ENCODE measurements at regions not wholly inside any gene's neighbourhood (a gene's known extent, or its start where the extent isn't known, plus 50 kb on each side); places are given as distances from the start of the nearest gene placed in this dataset.
A peak's percentile ranks its signal among the peaks of the same experiment; 100 is the strongest.

DNA sequence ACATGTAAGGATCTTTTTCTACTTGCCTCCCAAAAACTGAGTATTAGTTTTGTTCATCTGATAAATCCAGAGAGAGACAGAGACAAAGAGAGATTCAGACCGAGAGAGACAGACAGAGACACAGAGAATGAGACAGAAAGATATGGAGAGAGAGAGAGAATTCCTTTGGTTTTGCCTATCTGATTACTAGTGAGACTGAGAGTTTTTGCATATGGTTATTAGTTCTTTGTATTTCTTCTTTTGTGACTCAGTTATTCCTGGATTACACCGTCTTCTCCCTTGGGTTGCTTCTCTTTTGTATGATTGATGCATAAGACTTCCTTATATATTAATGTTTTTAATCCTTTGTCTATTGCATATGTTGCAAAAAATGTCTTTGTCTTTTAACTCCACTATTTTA lies 91.2 kb upstream of the SPATA31C2 start:
- DNase-seq, result no peak

DNA sequence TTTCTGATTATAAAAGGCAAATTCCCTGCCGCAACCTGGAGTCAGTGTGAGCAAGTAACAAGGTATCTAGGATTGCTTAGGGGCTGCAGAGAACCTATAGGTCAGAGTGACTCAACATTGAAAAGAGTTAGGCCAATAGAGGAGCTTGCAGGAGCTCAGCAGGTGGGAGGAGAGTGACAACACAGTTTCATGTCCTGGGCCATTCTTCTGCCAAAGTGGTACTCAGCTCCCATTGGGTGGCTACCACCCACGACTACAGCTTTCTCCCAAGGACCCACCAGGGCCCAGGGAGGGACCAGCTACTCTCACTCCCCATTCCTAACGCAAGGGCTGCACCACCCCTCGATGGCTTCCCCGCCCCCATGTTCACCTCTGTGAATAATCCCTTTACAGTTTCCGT lies 86.7 kb upstream of the SPATA31C2 start:
- no peak for DNase-seq

DNA sequence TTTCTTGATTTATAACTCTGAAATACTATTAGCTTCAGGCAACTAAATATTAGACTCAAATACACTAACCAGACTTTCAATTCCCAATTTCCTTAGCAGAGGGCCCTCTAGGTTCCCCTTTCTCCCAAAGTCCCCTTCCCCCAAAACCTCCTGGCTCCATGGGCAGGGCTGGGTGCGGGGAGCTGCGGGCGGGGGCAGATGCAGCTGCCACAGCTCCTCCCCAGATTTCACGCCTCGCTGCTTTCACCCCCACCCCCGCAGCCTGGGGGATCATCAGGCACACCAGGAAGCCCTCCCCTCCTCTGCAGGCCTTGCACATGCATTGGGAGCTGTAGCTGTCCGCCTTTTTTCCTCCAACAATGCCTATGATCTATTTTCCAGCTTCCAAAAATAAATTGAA lies 82.8 kb upstream of the SPATA31C2 start:
- DNase-seq, result peak; percentile 65

DNA sequence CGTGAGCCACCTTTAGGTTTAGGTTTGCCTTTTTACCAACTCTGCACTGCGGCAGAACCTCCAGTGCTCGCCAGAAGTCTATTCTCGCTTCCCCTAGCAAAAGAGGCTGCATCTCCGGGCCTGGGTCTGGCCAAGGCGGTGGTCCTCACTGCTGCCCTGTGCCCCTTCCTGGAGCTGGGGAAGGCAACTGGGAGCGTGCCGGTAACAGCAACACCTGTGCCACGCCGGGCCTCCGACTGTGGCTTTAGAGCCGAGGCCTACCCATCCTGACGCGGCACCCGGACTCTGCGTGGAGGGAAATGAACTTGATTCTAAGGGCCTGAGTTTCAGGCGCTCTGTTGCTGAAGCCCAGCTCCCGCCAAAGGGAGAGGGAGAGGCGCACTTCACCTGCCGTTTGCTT lies 82.4 kb upstream of the SPATA31C2 start:
- DNase-seq, result no peak

DNA sequence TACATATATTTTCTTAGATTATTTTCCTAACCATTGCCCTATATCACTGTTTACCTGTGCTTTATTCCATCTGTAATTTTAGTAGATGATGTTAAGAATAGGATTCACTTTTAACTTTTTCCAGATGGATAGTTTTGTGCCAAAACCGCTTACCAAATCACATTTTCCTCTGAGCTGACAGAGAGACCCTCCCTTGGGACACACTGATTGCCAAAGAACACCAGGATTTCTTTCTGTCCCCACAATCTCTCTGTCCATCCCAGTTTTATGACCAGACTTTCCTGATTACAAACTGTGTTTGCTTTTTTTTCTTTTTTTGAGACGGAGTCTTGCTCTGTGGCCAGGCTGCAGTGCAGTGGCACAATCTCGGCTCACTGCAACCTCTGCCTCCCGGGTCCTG lies 81.3 kb upstream of the SPATA31C2 start:
- DNase-seq, result no peak

DNA sequence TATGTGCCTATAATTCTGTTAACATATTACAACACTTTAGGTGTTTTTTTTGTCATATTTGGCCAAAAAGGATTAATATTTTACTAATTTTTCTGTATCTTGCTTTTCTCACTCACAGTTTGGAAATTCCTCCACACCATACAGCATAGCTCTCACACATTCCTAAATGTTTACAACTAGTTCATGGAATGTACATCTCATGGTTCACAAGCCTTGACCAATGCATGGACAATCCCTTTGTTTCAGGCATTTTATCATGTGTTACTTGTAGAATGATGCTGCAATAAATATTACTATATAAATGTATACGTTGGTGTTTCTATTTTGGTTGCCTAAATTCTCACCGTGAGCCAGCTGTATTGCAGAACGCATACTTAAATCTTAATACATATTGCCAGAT lies 80.5 kb upstream of the SPATA31C2 start:
- peak; percentile 17 for DNase-seq

DNA sequence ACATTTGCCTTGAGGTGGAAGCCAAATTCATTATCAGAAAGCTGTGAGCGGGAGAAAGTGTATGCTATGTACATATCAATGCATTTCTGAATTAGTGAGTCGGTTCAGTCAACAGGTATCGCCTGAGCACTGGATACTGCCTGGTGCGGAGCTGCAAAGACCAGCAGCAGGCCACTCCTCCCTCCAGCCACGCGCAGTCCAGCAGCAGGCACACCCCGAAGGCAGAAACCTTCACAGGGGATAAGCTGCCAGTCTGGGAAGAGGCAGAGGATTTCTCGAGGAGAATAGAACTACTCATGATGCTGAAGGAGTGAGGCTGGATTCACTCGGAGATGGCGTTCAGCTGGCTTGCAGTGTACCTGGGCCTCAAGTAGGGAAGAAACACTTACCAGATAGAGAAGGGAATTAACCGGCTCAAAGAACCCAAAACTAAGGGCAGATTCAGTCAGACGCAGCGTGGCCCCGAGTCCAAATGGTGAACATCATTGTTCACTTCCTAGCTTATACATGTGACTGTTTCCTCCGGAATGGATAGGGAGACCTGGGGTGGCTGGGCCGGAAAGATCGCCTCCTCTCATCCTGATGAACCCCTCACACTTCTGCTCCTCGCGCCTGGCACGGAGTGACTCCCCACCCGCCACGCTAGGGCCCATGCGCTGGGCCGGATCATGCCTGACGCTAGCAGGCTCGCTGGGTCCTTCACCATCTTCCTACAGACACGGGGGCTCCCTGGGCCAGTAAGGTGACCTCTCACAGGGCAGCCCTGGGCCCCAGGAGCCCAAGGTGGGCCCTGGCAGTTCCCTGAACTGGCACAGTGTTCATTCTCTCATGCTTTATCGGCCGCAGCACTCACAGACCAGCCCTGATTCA lies 78.1 kb upstream of the SPATA31C2 start:
- no peak for DNase-seq

DNA sequence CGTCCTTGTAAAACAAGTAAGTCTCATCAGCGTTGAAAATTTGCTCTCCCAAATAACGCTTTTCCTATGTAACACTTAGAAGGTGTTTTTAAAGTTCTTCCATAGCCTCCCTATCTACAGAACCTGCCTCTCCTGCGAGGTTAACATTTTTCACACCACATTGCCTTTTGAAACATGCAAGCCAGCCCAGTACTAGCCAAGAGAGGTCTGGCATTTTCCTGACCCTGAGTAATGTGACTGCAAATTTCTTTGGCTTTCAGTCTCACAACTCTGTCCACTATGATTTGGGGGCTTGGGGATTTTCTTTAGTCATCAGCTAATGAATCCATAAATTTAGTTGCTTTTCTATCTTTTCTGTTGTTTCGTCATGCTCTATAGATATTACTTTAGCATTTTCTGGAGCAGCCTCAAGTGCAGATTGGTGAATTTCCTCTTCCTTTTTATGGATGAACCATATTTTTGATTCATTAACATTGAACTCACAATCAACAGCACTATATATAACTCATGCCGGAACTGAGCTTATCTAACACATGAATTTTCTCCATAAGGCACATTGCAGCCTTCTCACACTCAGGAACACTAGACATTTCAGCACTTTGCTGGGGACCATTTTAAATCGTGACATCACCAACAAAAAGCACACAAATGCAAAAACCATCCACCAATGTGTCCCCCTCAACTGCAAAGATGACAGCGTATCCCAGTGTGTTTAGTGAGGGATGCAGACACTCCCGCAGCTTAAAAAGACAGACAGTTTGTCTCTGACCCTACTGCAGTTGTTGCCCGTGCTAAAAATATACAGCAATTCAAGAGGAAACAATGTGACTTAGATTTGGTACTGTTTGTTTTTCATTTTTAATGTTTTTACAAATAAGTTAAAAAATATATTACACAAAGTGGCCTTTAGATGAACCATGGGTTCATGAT lies 77.2 kb upstream of the SPATA31C2 start:
- DNase-seq, result no peak

DNA sequence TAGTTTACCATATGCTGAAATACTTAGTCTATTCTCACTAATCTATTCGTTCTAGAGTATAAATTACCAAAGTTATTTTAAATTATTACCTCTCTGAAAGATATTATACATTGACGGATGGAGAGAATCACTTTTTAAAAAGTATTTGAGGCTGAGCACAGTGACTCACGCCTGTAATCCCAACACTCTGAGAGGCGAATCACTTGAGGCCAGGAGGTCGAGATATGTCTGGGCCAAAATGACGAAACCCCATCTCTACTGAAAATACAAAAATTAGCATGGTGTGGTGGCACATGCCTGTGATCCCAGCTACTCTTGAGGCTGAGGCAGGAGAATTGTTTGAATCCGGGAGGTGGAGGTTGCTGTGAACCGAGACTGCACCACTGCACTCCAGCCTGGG lies 64.0 kb upstream of the SPATA31C2 start:
- DNase-seq, result no peak

DNA sequence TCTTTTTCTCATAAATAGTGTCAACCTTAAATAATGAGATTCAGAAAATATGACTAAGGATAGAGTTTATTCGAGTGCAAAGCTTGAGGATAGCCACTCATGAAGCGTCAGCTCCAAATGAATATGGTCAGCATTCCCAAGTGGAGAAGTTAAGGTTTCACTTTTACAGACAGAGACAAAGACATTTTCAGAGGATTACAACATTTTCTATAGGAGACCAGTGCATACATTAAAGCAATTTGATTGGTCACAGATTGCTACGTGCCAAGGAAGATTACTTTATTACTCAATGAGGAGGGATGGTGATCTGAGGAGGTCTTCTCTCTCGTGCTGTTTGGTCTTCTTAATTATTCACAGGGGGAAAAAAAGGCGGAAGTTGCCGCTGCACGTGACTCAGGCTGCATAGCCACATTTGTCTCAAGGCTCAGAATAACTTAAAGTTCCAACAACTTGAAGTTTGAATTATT lies 60.1 kb upstream of the SPATA31C2 start:
- DNase-seq, result peak; percentile 74

DNA sequence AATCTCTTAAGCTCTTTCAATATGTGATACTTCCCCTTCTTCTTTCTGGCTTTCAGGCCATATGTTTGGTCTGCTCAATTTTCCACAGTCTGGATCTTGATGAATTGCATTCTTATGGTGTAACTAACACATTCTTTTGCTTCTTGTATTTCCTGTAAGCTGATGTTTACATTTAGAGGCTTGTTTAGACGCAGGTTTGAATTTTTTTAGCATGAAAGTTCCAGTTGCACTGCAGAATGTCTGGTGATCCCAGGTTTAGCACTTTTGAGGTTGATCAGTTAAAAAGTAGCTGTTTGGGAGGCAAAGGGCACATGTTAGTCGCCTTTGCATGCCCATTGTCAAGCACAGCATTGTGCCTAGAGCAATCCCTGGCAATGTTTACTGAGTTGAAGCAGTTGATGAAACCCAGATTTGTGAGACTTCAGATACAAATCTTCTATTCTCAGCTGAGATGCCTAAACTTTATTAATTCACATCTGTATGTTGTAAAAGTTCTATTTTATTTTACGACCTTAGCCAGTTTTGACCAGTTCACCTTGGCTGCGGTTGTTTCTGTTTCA lies 59.6 kb upstream of the SPATA31C2 start:
- peak; percentile 82 for DNase-seq

DNA sequence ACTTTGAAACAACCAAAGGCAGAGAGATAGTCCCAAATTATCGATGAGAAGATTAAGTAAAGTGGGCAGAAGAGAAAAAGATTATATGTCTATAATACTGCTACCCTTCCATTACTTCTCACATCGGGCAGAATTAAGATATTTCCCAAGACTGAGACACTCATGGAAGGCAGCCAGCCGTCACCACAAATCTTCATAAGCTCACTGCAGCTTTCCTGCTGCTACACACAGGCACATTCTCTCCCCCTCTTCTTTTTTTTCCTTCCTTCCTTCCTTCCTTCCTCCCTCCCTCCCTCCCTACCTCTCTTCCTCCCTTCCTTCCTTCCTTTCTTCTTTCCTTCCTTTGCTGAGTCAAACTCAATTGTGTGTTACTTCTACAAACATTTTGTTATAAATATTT lies 58.7 kb upstream of the SPATA31C2 start:
- peak; percentile 45 for DNase-seq

DNA sequence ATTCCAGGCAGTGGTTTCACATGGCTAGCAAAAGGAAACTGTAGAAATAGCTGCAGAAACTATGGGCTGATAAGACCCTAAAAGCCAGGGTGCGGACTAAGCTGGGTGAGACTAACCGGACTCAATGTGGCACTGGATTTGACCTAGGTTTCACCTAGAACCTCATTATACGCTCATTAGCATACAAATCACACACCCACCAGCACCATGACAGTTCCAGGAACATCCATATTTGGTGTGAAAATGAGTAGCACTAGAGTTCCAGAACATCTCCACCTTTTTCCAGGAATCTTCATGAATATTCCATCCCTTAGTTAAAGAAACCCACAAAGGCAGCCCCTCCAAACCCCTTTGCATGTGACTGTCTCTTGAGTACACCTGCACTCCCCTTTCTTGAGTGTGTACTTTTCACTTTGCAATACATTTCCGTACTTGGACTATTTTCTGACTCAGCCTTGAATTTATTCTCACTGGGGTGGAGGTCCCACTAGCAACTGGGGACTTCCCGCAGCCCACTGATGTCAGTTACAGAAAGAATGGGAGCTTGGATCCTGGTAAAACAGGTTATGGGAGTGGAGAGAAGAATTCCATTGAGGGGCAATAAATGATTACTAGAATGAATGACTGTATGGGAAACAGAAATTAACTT lies 58.0 kb upstream of the SPATA31C2 start:
- DNase-seq, result no peak

DNA sequence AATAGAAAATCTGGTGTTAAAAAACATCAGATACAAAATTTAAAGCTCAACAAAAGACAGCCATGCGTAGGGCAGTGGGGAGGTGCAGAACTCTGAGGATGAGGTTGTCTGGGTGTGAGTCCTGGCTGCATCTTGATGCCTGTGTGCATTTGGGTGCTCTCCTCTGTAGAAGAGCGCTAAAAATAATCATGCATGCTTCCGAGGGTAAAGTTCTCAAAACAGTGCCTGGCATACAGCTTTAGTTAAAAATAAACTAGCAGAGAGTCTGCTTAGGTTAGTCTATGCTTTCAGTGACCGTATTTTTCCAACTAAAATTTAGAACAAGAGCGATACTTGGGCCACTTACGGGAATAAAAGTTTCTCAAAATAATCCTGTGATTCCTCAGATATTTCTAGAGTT lies 55.5 kb upstream of the SPATA31C2 start:
- no peak for DNase-seq

DNA sequence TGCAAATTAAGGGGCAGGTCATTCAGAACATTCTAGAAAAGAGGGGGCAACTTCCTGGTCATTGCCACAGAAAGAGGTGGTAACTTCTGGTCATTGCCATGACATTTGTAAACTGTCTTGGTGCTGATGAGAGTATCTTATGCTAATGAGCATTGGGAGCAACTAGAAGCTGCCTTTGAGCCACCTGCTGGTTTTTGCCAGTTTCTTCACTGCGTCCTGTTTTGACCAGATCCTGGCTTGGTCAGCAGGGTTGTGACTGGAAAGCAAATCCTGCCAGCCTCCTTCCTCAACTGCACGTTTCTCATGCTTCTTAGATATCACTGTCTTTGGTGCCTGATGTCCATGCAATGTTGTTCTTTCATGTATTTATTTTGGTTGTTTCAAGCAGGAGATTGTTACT lies 53.2 kb upstream of the SPATA31C2 start:
- DNase-seq, result no peak

DNA sequence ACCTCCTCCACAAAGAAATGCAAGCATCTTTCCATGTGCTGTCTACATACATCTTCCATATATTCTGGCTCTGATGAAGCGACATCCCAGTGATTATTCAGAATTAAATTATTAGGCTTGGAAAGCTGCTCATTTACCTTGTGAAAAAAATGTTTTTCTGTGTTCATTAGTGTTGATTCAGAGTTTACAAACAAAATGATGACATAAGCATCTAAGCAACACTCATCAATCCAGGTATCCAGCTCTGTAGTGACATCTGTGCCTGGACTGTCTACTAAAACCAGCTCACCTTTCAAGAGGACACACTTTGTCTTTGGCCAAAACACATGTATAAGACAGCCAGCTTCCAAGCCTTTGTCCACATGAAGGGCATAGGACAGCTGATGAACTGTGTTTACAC lies 51.1 kb upstream of the SPATA31C2 start:
- no peak for DNase-seq

Data from tongue (tissue), 1 donor.